Endothelial cell (in vitro differentiated cells): ENCODE measurements at regions not wholly inside any gene's neighbourhood (a gene's known extent, or its start where the extent isn't known, plus 50 kb on each side); places are given as distances from the start of the nearest gene placed in this dataset.
A peak's percentile ranks its signal among the peaks of the same experiment; 100 is the strongest.
"Not testable (repeated sequence)": the region's sequence is repeated elsewhere in the genome, so short reads cannot be mapped to it uniquely, and the experiment has no call there.

Source experiments
- DNase-seq: peaks from one replicate; pipeline ENCODE4 v3.0.0; 2021; ENCODE audit warnings: low spot score
- H3K27ac Mint-ChIP-seq: one replicate; pipeline ENCODE4 v1.8.0; 2021; ENCODE audit warnings: mixed read lengths, inconsistent platforms; ENCODE audit not compliant: unreplicated experiment
- H3K27me3 Mint-ChIP-seq: one replicate; pipeline ENCODE4 v1.8.0; 2021; ENCODE audit warnings: mild to moderate bottlenecking, moderate library complexity, mixed read lengths, inconsistent platforms; ENCODE audit not compliant: unreplicated experiment
- H3K36me3 Mint-ChIP-seq: one replicate; pipeline ENCODE4 v1.8.0; 2021; ENCODE audit warnings: mild to moderate bottlenecking, low read depth, mixed read lengths, inconsistent platforms; ENCODE audit not compliant: unreplicated experiment
- H3K4me1 Mint-ChIP-seq: one replicate; pipeline ENCODE4 v1.8.0; 2021; ENCODE audit warnings: mild to moderate bottlenecking, mixed read lengths, inconsistent platforms; ENCODE audit not compliant: unreplicated experiment
- H3K4me3 Mint-ChIP-seq: one replicate; pipeline ENCODE4 v1.8.0; 2021; ENCODE audit warnings: mild to moderate bottlenecking, mixed read lengths, inconsistent platforms; ENCODE audit not compliant: unreplicated experiment
- H3K9me3 Mint-ChIP-seq: one replicate; pipeline ENCODE4 v1.8.0; 2021; ENCODE audit warnings: mixed read lengths, inconsistent platforms; ENCODE audit not compliant: unreplicated experiment
- TF ChIP-seq, protein P1 (sequence below): fragments of 200-600 bp; sonication (generic); IDR thresholded peaks from one replicate; pipeline ENCODE4 v1.5.0; 2021; ENCODE audit warnings: antibody characterized with exemption; ENCODE audit not compliant: unreplicated experiment

DNA sequence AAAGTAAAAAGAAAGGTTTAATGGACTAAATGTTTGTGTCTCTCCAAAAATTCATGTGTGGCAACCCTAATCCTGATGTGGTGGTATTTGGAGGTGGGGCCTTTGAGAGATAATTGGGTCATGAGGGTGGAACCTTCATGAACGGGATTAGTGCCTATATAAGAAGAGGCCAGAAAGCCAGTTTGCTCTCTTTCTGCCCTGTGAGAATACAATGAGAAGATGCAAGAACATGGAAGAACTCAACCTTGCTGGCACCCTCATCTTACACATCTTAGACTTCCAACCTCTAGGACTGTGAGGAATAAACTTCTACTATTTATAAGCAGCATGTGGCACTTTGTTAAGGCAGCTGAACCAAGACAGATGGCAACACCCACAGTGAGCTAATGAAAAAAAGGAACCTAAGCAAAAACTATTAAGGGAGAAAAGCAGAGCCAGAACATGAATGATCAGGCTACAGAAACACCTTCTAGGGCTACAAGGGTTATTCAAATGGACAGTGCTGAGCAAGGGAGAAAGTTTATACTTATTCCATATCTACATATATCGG is 159.5 kb downstream of the PLK2 start:
- Mint-ChIP-seq H3K9me3 (no peaks in the 10 kb centered on the region), H3K4me1 (peaks cover 2% of the 10 kb centered on the region), H3K36me3 (no peaks in the 10 kb centered on the region), H3K27ac (peak overlapping the region; percentile 11), H3K4me3 (no peak overlapping the region), H3K27me3 (no peaks in the 10 kb centered on the region)
- TF ChIP-seq, protein P1, sequence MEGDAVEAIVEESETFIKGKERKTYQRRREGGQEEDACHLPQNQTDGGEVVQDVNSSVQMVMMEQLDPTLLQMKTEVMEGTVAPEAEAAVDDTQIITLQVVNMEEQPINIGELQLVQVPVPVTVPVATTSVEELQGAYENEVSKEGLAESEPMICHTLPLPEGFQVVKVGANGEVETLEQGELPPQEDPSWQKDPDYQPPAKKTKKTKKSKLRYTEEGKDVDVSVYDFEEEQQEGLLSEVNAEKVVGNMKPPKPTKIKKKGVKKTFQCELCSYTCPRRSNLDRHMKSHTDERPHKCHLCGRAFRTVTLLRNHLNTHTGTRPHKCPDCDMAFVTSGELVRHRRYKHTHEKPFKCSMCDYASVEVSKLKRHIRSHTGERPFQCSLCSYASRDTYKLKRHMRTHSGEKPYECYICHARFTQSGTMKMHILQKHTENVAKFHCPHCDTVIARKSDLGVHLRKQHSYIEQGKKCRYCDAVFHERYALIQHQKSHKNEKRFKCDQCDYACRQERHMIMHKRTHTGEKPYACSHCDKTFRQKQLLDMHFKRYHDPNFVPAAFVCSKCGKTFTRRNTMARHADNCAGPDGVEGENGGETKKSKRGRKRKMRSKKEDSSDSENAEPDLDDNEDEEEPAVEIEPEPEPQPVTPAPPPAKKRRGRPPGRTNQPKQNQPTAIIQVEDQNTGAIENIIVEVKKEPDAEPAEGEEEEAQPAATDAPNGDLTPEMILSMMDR: no peak
- no peak for DNase-seq

DNA sequence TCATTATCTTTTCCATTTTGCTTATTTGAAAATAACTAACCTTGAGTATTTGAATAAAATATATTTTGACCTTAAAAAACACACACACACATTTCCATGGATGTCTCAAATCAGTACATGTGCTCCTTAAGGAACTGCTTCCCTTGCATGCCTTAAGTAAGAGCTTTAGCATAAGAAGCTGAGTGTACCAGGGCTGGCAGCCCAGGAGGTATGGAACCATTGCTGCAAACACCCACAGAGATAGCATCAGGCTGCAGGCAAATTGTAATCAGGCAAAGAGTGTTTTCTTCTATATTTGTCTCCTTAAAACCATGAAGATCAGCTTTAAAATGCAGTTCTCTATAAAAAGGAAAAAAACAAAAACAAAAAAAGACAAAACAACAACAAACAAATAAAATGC is 160.6 kb downstream of the PLK2 start:
- Mint-ChIP-seq H3K27me3 (no peaks in the 10 kb centered on the region), H3K4me3 (no peak overlapping the region), H3K9me3 (no peaks in the 10 kb centered on the region), H3K36me3 (no peaks in the 10 kb centered on the region), H3K27ac (no peak overlapping the region), H3K4me1 (peaks cover 13% of the 10 kb centered on the region)
- DNase-seq: no peak
- TF ChIP-seq, protein P1: no peak

DNA sequence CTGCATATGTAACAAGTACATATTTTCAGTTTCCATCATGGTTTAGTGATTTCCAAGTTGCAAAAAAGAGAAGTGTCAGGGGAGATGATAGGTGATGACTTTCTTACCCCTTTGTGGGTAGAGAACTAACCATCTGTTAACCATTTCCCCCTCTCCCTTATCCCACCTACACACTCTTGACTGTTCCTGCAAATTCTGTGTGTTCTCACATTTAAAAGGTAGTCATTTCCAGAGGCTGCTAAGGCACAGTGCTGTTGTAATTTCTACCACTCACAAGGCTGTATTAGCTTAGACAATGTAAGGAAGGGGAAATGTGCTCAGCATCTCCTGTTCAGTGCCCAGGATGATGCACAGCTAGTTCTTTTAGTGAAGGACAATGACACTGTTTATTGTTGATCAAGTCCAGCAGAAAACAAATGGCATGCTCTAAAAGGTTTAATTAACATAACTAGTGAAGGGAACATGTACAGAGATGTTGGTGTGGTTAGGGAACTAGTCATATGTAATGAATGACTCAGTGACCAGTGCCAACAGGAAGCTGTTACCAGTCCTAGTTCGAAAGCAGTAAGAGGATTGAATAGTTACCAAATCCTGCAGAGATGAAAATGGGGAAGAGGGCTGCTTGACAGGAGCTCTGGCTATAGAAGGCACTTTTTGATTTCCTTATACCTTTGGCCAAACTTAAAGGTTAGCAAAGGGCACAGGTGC is 165.1 kb downstream of the PLK2 start:
- Mint-ChIP-seq H3K36me3 (no peaks in the 10 kb centered on the region), H3K4me3 (no peak overlapping the region), H3K4me1 (peaks cover 15% of the 10 kb centered on the region), H3K27me3 (no peaks in the 10 kb centered on the region), H3K9me3 (no peaks in the 10 kb centered on the region), H3K27ac (peak overlapping the region; percentile 98)
- peak; percentile 15 for DNase-seq
- TF ChIP-seq, protein P1: no peak

DNA sequence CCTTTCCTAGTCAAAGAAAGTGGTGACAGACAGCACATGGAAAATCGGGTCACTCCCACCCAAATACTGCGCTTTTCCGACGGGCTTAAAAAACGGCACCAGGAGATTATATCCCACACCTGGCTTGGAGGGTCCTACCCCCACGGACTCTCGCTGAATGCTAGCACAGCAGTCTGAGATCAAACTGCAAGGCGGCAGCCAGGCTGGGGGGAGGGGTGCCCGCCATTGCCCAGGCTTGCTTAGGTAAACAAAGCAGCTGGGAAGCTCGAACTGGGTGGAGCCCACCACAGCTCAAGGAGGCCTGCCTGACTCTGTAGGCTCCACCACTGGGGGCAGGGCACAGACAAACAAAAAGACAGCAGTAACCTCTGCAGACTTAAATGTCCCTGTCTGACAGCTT is 171.6 kb downstream of the PLK2 start:
- not testable (repeated sequence) for DNase-seq, H3K27me3 Mint-ChIP-seq, H3K9me3 Mint-ChIP-seq, H3K36me3 Mint-ChIP-seq, H3K27ac Mint-ChIP-seq, H3K4me3 Mint-ChIP-seq, H3K4me1 Mint-ChIP-seq

DNA sequence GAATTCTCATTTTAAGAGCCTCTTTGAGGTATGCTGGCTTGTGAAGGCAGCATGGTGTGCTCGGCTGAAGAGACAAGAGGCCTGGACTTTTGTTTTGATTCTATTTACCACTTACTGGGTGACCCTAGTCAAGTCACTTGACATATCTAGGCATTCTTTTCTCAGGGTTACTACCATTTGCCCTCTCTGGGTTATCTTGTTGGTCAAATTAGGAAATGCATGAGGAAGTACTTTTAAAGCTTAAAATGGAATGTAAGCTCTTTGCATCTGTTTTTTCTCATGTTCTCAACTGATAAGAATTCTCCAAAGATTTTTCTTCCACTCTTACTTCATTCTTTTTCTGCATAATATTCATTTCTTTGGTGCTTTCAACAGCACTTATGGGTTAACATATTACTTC is 173.1 kb downstream of the PLK2 start:
- Mint-ChIP-seq H3K27me3 (no peaks in the 10 kb centered on the region), H3K9me3 (no peaks in the 10 kb centered on the region), H3K4me3 (no peak overlapping the region), H3K36me3 (no peaks in the 10 kb centered on the region), H3K27ac (no peak overlapping the region), H3K4me1 (no peaks in the 10 kb centered on the region)
- TF ChIP-seq, protein P1: no peak
- no peak for DNase-seq
